ENCODE measurements at regions not wholly inside any gene's neighbourhood (a gene's known extent, or its start where the extent isn't known, plus 50 kb on each side); places are given as distances from the start of the nearest gene placed in this dataset.

DNA sequence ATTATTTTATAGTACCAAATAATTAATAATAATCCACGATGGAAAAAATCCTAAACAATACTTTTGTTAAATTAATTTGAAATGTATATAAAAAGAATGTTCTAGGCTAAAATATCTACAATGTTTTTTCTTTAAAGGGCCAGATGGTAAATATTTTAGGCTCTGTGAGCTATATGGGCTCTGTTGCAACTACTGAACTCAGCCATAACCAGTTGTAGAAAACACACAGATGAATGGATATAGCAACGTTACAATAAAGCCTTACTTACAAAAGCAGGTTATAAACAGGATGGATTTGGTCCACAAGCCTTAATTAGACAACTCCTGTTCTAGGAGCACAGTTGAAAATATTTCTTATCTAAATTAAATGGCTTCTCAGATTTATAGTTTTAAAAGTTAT lies 245.2 kb downstream of the KCNC2 start:
- TF ChIP-seq, protein P1, sequence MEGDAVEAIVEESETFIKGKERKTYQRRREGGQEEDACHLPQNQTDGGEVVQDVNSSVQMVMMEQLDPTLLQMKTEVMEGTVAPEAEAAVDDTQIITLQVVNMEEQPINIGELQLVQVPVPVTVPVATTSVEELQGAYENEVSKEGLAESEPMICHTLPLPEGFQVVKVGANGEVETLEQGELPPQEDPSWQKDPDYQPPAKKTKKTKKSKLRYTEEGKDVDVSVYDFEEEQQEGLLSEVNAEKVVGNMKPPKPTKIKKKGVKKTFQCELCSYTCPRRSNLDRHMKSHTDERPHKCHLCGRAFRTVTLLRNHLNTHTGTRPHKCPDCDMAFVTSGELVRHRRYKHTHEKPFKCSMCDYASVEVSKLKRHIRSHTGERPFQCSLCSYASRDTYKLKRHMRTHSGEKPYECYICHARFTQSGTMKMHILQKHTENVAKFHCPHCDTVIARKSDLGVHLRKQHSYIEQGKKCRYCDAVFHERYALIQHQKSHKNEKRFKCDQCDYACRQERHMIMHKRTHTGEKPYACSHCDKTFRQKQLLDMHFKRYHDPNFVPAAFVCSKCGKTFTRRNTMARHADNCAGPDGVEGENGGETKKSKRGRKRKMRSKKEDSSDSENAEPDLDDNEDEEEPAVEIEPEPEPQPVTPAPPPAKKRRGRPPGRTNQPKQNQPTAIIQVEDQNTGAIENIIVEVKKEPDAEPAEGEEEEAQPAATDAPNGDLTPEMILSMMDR (IDR thresholded peaks at IDR 0.05): no peak
- TF ChIP-seq POLR2A (IDR thresholded peaks at IDR 0.05): no peak
